IgD-negative memory B cell (primary cell): ENCODE measurements at regions not wholly inside any gene's neighbourhood (a gene's known extent, or its start where the extent isn't known, plus 50 kb on each side); places are given as distances from the start of the nearest gene placed in this dataset.
A peak's percentile ranks its signal among the peaks of the same experiment; 100 is the strongest.

ENCODE experiments used
- H3K27ac Mint-ChIP-seq, 3 donors: one replicate each; pipeline ENCODE4 v1.8.0; 2020 to 2022; ENCODE audit warnings: mild to moderate bottlenecking in 3 of 3, mixed read lengths in 3 of 3, moderate library complexity in 1 of 3
- H3K27me3 Mint-ChIP-seq: one replicate; pipeline ENCODE4 v1.8.0; 2021; ENCODE audit warnings: mixed read lengths
- H3K36me3 Mint-ChIP-seq: one replicate; pipeline ENCODE4 v1.8.0; 2020; ENCODE audit warnings: mild to moderate bottlenecking, mixed read lengths
- H3K4me1 Mint-ChIP-seq, 3 donors: one replicate each; pipeline ENCODE4 v1.8.0; 2020 to 2022; ENCODE audit warnings: mixed read lengths in 3 of 3, mild to moderate bottlenecking in 1 of 3
- H3K4me3 Mint-ChIP-seq, 4 donors: one replicate each; pipeline ENCODE4 v1.8.0; 2020 to 2022; ENCODE audit warnings: mild to moderate bottlenecking in 4 of 4, mixed read lengths in 4 of 4, moderate library complexity in 3 of 4
- H3K9me3 Mint-ChIP-seq, 3 donors: one replicate each; pipeline ENCODE4 v1.8.0; 2020 to 2021; ENCODE audit warnings: mixed read lengths in 3 of 3, mild to moderate bottlenecking in 1 of 3

DNA sequence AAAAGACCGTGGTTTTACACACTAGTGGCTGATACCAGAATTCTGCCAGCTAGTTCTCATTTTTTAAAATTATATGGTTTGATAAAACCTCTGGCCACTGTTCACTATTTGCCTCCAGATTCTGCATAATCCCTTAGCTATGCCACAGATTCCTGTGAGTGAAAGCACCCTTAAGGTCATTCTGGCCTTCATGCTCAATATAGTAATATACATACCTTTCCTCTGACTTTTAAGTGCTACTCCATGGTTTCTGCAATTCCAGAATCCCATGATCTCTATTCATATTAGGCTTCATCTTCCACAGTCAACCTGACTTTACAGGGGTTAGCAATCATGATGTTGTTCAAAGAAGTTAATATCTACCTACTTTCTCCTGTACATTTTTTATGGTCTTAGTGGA, 274.1 kb upstream of the EDNRB start:
- no peak overlapping the region for H3K4me3 Mint-ChIP-seq
- peaks cover 8% of the 10 kb centered on the region for H3K27me3 Mint-ChIP-seq
- H3K36me3 Mint-ChIP-seq = no peaks in the 10 kb centered on the region
- H3K9me3 Mint-ChIP-seq = no peaks in the 10 kb centered on the region
- no peaks in the 10 kb centered on the region for H3K4me1 Mint-ChIP-seq
- no peak overlapping the region for H3K27ac Mint-ChIP-seq

DNA sequence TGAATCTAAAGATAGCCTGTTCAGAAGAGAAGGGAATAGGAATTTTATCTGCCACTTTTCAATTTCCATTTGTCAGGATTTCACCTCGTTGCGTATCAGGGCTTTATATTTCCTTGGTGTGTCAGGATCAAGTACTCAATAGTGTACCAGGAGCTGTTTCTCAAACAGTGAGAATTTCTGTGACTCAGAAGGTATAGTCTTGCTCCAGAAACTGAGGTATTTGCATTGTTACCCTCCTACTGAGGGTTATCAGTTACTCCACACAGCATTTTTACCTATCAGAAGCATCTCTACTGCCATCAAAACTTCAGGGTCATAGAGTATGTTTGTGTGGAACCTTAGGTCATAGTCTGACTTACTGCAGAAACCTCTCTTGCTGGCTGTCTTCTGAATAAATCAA, 271.7 kb upstream of the EDNRB start:
- Mint-ChIP-seq H3K4me1 (peaks cover 0 to 2% (median 0%) of the 10 kb centered on the region in 3 donors), H3K9me3 (no peaks in the 10 kb centered on the region), H3K27ac (no peak overlapping the region), H3K27me3 (peaks cover 8% of the 10 kb centered on the region), H3K36me3 (no peaks in the 10 kb centered on the region), H3K4me3 (no peak overlapping the region)

DNA sequence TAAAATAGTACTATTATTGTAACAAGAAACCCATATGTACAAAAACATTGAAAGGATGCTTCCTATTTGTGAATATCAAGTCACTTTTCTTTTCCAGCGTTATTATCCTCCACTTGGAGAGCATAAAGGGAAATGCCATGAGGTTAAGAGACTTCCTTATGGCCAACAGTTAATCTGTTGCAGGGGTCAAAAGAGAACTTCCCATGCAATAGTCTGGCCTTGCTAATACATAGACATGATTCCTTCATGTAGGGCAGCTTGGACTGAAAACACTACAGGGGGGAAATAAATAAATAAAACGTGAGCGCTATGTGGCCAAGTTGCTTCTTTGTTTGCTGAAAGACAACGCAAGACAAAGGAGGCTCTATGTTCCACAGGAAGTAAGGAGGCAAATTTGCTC, 269.1 kb upstream of the EDNRB start:
- H3K4me3 Mint-ChIP-seq = no peak overlapping the region
- H3K4me1 Mint-ChIP-seq = peaks cover 0 to 2% (median 0%) of the 10 kb centered on the region in 3 donors
- no peak overlapping the region for H3K27ac Mint-ChIP-seq
- peaks cover 2% of the 10 kb centered on the region for H3K27me3 Mint-ChIP-seq
- H3K9me3 Mint-ChIP-seq = no peaks in the 10 kb centered on the region
- H3K36me3 Mint-ChIP-seq = no peaks in the 10 kb centered on the region

DNA sequence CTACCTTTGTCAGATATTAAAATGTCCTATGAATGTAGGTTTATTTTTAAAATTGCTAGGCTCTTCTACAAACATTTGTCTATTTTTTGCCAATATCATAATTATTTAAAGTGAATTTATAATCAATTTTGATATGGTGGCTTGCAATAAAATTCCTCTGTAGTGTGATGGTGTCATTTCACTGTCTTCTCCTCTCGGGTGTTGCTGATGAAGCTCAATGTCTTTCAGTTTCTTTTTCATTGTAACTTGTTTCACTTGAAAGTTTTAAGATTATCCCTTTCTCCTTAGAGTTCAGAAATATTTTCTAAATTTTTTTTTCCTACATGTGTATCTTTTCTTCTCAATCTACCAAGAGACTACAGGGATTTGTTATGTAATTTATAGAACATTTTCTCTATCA, 267.1 kb upstream of the EDNRB start:
- H3K4me3 Mint-ChIP-seq = no peak overlapping the region
- peaks cover 0 to 2% (median 0%) of the 10 kb centered on the region in 3 donors for H3K4me1 Mint-ChIP-seq
- no peaks in the 10 kb centered on the region for H3K27me3 Mint-ChIP-seq
- H3K27ac Mint-ChIP-seq = no peak overlapping the region
- no peaks in the 10 kb centered on the region for H3K36me3 Mint-ChIP-seq
- H3K9me3 Mint-ChIP-seq = no peaks in the 10 kb centered on the region

DNA sequence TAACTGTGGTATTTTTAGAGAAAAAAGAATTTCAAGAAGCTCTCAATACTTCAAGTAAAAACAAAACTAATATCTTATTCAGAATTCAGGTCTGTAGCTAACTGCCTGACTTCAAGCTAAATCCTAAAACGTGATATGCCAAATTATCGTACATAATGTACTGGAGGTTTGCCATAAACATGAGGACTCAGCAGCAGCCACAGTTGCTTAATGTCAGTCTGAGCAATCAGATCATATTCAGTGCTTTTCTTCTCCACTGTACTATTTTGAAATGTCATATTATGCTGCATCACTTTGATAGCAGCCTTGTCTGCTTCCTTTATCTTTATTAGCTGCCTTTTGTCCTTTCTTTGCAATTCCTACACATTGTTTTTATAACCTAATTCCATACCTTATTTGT, 265.1 kb upstream of the EDNRB start:
- Mint-ChIP-seq H3K4me3 (no peak overlapping the region), H3K4me1 (peaks cover 0 to 2% (median 0%) of the 10 kb centered on the region in 3 donors), H3K27ac (no peak overlapping the region), H3K9me3 (peaks cover 0 to 3% (median 0%) of the 10 kb centered on the region in 3 donors), H3K27me3 (no peaks in the 10 kb centered on the region), H3K36me3 (no peaks in the 10 kb centered on the region)

DNA sequence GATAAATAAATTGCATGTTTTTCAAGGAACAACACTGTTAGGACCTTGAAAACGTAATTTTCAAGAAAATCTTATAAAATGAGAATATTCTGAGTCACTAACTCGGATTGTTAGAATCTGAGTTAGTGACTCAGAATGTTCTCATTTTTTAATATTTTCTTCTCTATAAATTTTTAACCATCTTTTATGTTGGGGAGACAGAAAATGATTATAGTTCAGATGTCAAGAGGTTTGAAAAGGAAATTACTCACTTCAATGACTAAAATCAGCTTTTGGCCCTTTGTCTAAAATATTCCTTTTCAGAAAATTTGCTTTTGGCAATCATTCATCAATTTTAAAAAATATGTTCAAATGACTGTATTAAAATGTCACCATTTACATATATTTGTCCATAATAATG, 264.2 kb upstream of the EDNRB start:
- Mint-ChIP-seq H3K27ac (no peak overlapping the region), H3K4me3 (no peak overlapping the region), H3K9me3 (peaks cover 0 to 3% (median 0%) of the 10 kb centered on the region in 3 donors), H3K4me1 (peaks cover 0 to 2% (median 0%) of the 10 kb centered on the region in 3 donors), H3K27me3 (no peaks in the 10 kb centered on the region), H3K36me3 (no peaks in the 10 kb centered on the region)

DNA sequence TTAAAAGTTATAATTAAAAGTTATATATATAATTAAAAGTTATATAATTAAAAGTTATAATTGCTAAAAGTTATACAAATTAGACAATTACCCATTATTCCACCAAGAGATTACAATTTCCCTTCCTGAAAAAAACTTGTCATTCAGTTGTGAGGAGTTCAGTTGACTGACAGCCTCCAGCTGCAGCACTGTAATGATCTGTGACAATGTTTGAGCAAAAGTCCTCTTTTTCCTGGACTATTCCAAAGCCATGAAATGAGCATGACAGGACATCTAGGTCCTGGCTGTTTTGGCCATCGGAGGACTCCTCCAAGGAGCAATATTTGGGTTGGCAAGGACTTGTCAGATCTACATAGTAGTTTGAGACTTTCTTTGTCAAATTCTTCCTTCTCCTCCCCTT, 258.7 kb upstream of the EDNRB start:
- no peak overlapping the region for H3K4me3 Mint-ChIP-seq
- H3K27me3 Mint-ChIP-seq = no peaks in the 10 kb centered on the region
- H3K9me3 Mint-ChIP-seq = peaks cover 0 to 4% (median 3%) of the 10 kb centered on the region in 3 donors
- H3K36me3 Mint-ChIP-seq = no peaks in the 10 kb centered on the region
- no peak overlapping the region for H3K27ac Mint-ChIP-seq
- peaks cover 0 to 1% (median 0%) of the 10 kb centered on the region in 3 donors for H3K4me1 Mint-ChIP-seq

DNA sequence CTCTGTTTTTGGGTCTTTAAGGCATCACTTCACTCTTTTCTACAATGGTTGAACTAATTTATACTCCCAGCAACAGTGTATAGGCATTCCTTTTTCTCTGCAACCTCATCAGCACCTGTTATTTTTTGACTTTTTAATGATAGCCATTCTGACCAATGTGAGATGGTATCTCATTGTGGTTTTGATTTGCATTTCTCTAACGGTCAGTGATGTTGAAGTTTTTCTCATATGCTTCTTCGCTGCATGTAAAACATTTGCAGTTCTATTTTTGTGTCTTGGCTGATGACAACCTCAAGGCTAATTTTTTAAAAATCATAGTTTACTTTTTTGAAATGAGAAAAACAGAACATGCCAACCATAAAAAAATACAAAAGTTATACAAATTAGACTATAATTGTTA, 258.2 kb upstream of the EDNRB start:
- Mint-ChIP-seq H3K9me3 (peaks cover 0 to 4% (median 3%) of the 10 kb centered on the region in 3 donors), H3K27ac (no peak overlapping the region), H3K27me3 (no peaks in the 10 kb centered on the region), H3K4me3 (no peak overlapping the region), H3K4me1 (peaks cover 0 to 1% (median 0%) of the 10 kb centered on the region in 3 donors), H3K36me3 (no peaks in the 10 kb centered on the region)

DNA sequence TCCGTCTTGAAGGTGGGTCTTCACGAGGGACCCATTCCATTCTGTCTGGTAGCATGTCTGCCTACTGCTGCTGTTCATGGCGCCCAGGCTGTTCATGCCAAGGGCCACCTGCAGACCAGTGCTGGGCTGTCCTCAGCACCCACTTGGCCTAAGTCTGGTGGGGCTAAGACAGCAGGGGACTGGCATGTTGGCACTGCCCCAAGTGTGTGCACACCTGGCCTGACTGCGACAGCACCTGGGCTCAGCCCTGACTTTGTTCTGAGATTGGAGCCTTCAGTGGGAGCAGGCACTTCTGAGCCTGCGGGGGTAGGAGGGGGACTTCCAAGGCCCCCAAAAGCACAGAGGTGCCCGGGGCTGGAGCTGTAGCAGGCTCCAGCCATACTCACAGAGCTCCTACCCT, 250.8 kb upstream of the EDNRB start:
- Mint-ChIP-seq H3K4me3 (no peak overlapping the region), H3K4me1 (peaks cover 0 to 2% (median 0%) of the 10 kb centered on the region in 3 donors), H3K27ac (no peak overlapping the region), H3K9me3 (peaks cover 0 to 4% (median 0%) of the 10 kb centered on the region in 3 donors), H3K27me3 (no peaks in the 10 kb centered on the region), H3K36me3 (no peaks in the 10 kb centered on the region)

DNA sequence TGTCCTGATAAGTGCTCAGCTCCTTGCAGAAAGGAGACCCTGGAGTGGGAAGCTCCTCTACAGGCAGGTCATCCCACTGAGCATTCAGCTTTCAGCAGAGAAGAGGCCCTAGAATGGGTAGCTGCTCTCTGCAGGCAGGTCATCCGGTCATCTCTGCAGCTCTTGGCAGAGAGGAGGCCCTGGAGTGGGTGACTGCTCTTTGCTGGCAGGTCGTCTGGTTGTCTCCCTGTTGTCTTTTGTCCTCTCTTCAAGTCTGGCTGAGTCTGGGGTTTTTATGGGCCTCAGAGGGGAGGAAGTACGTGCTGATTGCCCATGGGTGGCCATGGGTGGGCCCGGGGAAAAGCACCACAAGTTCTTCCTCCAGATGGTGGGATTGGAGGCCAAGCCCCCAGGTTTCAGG, 250.3 kb upstream of the EDNRB start:
- Mint-ChIP-seq H3K4me1 (peaks cover 0 to 2% (median 0%) of the 10 kb centered on the region in 3 donors), H3K4me3 (no peak overlapping the region), H3K27ac (peak overlapping the region in 1 of 3 donors; percentile 33), H3K36me3 (no peaks in the 10 kb centered on the region), H3K27me3 (no peaks in the 10 kb centered on the region), H3K9me3 (peaks cover 0 to 4% (median 0%) of the 10 kb centered on the region in 3 donors)

DNA sequence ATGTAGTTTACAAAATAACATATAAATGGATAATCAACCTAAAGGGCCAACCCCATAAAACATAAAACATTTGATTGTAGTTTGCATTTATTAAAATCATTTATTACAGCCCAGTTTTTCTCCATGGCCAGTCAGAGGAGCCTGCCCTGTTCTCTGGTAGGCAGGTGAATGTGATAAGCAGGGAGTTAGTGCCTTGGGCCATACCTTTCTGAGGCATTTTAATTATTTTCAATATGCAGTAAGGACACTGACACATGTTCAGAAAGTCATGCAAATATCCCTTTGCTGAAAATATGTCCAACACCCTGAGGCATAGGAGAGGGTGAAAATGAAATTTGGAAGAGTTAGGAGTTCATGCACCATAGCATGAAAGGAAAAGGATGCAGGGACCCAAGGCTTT, 242.6 kb upstream of the EDNRB start:
- Mint-ChIP-seq H3K27ac (no peak overlapping the region), H3K4me3 (no peak overlapping the region), H3K36me3 (no peaks in the 10 kb centered on the region), H3K4me1 (peaks cover 0 to 2% (median 0%) of the 10 kb centered on the region in 3 donors), H3K9me3 (peaks cover 0 to 1% (median 0%) of the 10 kb centered on the region in 3 donors), H3K27me3 (peaks cover 3% of the 10 kb centered on the region)

DNA sequence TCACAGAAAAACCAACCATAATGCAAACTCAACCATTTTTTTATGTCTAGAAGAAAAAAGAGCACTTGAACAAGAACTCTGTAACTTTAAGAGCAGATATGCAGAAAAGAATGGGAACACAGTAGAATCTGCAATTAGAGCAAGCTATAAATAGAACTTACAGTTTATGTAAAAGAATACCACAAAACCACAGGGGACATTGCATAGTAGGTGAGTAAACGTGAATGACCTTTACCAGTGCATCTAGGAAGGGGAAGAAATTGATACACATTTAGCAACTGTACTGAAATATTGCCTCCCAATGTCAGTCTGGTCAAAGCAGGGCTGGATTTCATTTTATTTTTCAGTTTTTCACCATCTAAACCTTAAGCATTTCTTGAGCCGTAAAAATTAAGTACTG, 242.2 kb upstream of the EDNRB start:
- Mint-ChIP-seq H3K4me1 (peaks cover 0 to 2% (median 0%) of the 10 kb centered on the region in 3 donors), H3K9me3 (peaks cover 0 to 1% (median 0%) of the 10 kb centered on the region in 3 donors), H3K36me3 (no peaks in the 10 kb centered on the region), H3K27me3 (peaks cover 3% of the 10 kb centered on the region), H3K4me3 (no peak overlapping the region), H3K27ac (no peak overlapping the region)

DNA sequence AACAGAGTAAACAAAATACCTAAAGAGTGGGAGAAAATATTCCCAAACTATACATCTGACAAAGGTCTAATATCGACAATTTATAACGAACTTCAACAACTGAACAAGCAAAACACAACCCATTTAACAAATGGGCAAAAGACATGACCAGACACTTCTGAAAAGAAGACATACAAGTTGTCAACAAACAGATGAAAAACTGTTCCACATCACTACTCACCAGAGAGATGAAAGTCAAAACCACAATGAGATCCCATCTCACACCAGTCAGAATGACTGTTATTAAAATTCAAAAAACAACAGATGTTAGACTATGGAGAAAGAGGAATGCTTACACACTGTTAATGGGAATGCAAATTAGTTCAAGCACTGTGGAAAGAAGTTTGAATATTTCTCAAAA, 233.8 kb upstream of the EDNRB start:
- no peaks in the 10 kb centered on the region for H3K27me3 Mint-ChIP-seq
- peaks cover 0 to 2% (median 0%) of the 10 kb centered on the region in 3 donors for H3K4me1 Mint-ChIP-seq
- H3K36me3 Mint-ChIP-seq = no peaks in the 10 kb centered on the region
- H3K9me3 Mint-ChIP-seq = peaks cover 2 to 8% (median 3%) of the 10 kb centered on the region in 3 donors
- H3K4me3 Mint-ChIP-seq = no peak overlapping the region
- H3K27ac Mint-ChIP-seq = no peak overlapping the region

DNA sequence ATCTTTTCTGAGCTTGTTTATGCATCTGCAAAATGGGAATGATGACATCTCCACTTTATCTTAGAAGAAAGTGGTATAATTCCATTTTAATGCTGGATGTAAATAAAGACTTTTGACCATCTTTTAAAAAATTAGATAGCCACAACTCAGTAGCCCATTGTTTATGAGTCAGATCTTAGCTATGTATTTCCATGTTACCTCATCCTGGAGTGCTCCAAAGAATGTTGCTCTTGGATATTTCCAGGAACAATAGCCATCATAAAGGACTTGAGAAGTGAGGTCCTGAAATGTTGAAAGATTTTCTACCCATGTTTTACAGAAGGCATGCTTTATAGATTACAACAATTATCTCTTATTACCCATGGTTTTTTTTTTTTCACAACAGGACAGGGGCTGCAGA, 229.3 kb upstream of the EDNRB start:
- Mint-ChIP-seq H3K4me3 (no peak overlapping the region), H3K4me1 (peaks cover 0 to 2% (median 0%) of the 10 kb centered on the region in 3 donors), H3K9me3 (peaks cover 0 to 5% (median 2%) of the 10 kb centered on the region in 3 donors), H3K36me3 (no peaks in the 10 kb centered on the region), H3K27ac (no peak overlapping the region), H3K27me3 (peaks cover 3% of the 10 kb centered on the region)

DNA sequence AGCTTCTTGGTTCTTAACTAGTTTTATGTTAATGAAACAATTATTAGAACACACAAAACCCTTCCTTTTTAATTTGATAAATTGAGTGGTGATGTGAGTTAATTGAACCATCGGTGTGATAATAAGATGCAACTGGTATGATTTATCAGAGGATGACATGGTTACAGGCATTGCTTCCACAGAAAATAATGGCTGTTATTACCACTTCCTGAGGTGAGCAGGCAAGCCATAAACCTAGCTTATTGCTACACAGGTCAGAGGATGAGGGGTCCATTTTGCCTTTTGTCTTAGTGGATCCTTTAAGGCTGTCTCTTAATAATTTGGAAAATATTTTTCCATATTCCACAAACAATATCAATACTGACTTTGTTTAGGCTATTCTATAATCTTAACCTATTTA, 226.6 kb upstream of the EDNRB start:
- peaks cover 3% of the 10 kb centered on the region for H3K27me3 Mint-ChIP-seq
- no peaks in the 10 kb centered on the region for H3K9me3 Mint-ChIP-seq
- no peak overlapping the region for H3K27ac Mint-ChIP-seq
- H3K36me3 Mint-ChIP-seq = no peaks in the 10 kb centered on the region
- no peaks in the 10 kb centered on the region for H3K4me1 Mint-ChIP-seq
- H3K4me3 Mint-ChIP-seq = no peak overlapping the region

DNA sequence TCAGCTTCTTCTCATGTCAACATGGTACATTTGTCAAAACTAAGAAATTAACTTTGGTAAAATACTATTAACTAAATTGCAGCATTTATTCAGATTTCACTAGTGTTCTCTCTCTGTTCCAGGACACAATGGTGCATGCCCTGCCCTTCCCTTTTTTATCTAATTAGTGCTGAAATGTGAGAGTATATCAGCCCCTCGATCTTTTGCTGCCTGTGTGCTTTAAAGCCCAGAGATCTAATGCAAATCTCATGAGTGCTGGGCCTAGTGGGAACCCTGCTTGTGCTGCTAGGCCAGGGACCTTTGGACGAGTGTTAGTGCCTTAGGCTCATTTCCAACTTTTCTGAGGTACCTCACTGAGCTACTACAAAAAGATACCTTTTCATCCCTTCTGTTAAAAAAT, 221.1 kb upstream of the EDNRB start:
- Mint-ChIP-seq H3K27ac (no peak overlapping the region), H3K27me3 (peaks cover 3% of the 10 kb centered on the region), H3K9me3 (no peaks in the 10 kb centered on the region)

More for the DNA sequence above, 221.1 kb upstream of the EDNRB start:
- peaks cover 5 to 7% (median 5%) of the 10 kb centered on the region in 3 donors for H3K4me1 Mint-ChIP-seq
- no peaks in the 10 kb centered on the region for H3K36me3 Mint-ChIP-seq
- no peak overlapping the region for H3K4me3 Mint-ChIP-seq
